ENCODE measurements at regions not wholly inside any gene's neighbourhood (a gene's known extent, or its start where the extent isn't known, plus 50 kb on each side); places are given as distances from the start of the nearest gene placed in this dataset.

DNA sequence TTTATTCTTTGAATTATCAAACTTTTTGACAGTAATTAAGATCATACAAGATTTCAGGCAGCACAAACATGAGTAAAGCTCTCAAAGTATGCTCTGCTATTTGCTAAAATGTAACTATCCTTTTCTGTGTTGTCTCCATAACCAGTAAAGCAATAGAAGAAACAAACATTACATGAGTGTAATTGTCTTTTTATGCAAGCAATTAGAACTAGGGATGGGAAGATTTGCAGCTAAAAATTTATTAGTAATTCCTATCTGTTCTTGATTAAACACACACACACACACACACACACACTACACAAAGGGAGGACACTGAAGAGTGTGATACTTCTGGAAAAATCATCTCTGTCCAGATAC is 512.9 kb downstream of the FAT4 start:
- Histone ChIP-seq H3K36me3 (ENCODE audit: control insufficient read depth in 3 of 3, insufficient read depth in 3 of 3, low read length in 3 of 3) (no peaks in the 10 kb centered on the region), H3K9ac (ENCODE audit: low read depth in 1 of 3, low read length in 3 of 3) (no peak overlapping the region), H3K4me3 (ENCODE audit: low read length in 3 of 3) (no peak overlapping the region), H3K27ac (ENCODE audit: low read depth, low read length) (no peak overlapping the region), H3K9me3 (ENCODE audit: control insufficient read depth in 3 of 3, low read length in 3 of 3) (no peaks in the 10 kb centered on the region), H3K27me3 (ENCODE audit: control insufficient read depth in 3 of 3, insufficient read depth in 3 of 3, low read length in 3 of 3) (no peaks in the 10 kb centered on the region), H3K4me1 (ENCODE audit: control insufficient read depth in 3 of 3, insufficient read depth in 3 of 3, low read length in 3 of 3) (no peaks in the 10 kb centered on the region)

GRCh38 chr4:125828346-125828745 is 513.6 kb downstream of the FAT4 start:
- Histone ChIP-seq H3K36me3 (ENCODE audit: control insufficient read depth in 3 of 3, insufficient read depth in 3 of 3, low read length in 3 of 3) (no peaks in the 10 kb centered on the region), H3K27me3 (ENCODE audit: control insufficient read depth in 3 of 3, insufficient read depth in 3 of 3, low read length in 3 of 3) (no peaks in the 10 kb centered on the region), H3K9me3 (ENCODE audit: control insufficient read depth in 3 of 3, low read length in 3 of 3) (no peaks in the 10 kb centered on the region), H3K4me3 (ENCODE audit: low read length in 3 of 3) (no peak overlapping the region), H3K27ac (ENCODE audit: low read depth, low read length) (no peak overlapping the region), H3K4me1 (ENCODE audit: control insufficient read depth in 3 of 3, insufficient read depth in 3 of 3, low read length in 3 of 3) (no peaks in the 10 kb centered on the region), H3K9ac (ENCODE audit: low read depth in 1 of 3, low read length in 3 of 3) (no peak overlapping the region)

- H3K36me3 ChIP-seq (ENCODE audit: control insufficient read depth in 3 of 3, insufficient read depth in 3 of 3, low read length in 3 of 3) = no peaks in the 10 kb centered on the region
- H3K27ac ChIP-seq (ENCODE audit: low read depth, low read length) = no peak overlapping the region
- no peaks in the 10 kb centered on the region for H3K27me3 ChIP-seq (ENCODE audit: control insufficient read depth in 3 of 3, insufficient read depth in 3 of 3, low read length in 3 of 3)
- no peak overlapping the region for H3K4me3 ChIP-seq (ENCODE audit: low read length in 3 of 3)
- H3K9ac ChIP-seq (ENCODE audit: low read depth in 1 of 3, low read length in 3 of 3) = no peak overlapping the region
- no peaks in the 10 kb centered on the region for H3K4me1 ChIP-seq (ENCODE audit: control insufficient read depth in 3 of 3, insufficient read depth in 3 of 3, low read length in 3 of 3)
- no peaks in the 10 kb centered on the region for H3K9me3 ChIP-seq (ENCODE audit: control insufficient read depth in 3 of 3, low read length in 3 of 3)
These were observed 517.4 kb downstream of the FAT4 start for GRCh38 chr4:125832161-125832560.

DNA sequence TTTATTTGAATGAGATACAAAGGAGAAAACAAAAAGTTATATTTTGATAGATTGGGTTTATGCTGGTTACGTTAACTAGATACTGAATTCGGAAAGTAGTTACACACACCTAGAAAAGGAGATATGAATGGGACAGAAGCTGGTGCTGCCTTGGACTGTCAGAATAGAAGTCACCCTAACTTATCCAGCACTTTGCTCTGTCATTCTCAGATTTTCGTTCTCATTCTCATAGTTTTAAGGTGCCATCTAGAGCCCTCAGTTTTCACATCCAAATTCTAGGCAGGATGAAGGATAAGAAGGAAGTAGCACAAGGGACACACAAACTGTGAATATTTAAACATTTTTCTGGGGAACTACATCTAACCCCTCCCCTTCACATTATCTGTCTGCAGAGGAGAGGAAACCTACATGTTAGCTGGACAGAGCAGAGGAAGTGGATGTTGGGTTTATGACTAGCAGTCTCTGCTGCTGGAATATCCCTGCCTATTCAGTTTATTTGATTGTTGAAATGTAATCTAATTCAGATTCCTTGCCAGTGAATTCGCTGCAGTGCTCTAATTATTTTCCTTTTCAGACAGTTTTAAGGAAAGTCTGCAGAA is 521.9 kb downstream of the FAT4 start:
- Histone ChIP-seq H3K4me1 (ENCODE audit: control insufficient read depth in 3 of 3, insufficient read depth in 3 of 3, low read length in 3 of 3) (no peaks in the 10 kb centered on the region), H3K9ac (ENCODE audit: low read depth in 1 of 3, low read length in 3 of 3) (no peak overlapping the region), H3K4me3 (ENCODE audit: low read length in 3 of 3) (no peak overlapping the region), H3K36me3 (ENCODE audit: control insufficient read depth in 3 of 3, insufficient read depth in 3 of 3, low read length in 3 of 3) (no peaks in the 10 kb centered on the region), H3K27me3 (ENCODE audit: control insufficient read depth in 3 of 3, insufficient read depth in 3 of 3, low read length in 3 of 3) (no peaks in the 10 kb centered on the region), H3K9me3 (ENCODE audit: control insufficient read depth in 3 of 3, low read length in 3 of 3) (no peaks in the 10 kb centered on the region), H3K27ac (ENCODE audit: low read depth, low read length) (no peak overlapping the region)

DNA sequence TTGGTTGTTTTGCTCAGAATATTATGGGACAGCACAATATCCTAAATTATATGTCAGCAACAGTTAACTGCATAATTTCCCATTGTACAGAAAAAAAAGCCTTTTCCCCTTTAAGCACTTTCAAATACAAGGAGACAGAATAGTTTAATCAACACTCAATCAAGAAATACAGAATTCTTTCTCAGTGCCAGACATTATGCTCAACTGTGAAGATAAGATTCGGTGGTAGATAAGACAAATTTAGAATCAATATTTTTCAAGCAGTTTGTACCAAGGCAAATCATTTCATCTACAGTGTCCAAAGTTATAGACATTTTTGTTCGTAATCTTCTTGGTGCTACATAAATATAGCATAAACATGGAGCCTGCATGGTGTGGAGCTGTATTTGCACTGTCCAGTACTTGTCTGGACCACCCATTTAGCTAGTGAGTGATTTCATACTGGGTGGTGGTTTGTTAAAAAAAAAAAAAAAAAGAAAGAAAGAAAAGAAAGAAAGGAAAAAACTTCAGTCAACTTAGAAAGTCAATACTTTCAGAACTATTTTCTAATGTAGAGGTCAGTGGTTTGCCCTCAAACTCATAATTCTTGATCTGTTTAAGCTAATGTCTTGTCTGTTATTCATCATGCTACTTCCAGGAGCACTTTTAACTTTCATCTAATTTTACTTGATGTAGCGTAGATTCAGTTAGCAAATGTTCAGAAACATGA is 522.9 kb downstream of the FAT4 start:
- Histone ChIP-seq H3K4me3 (ENCODE audit: low read length in 3 of 3) (no peak overlapping the region), H3K27me3 (ENCODE audit: control insufficient read depth in 3 of 3, insufficient read depth in 3 of 3, low read length in 3 of 3) (no peaks in the 10 kb centered on the region), H3K27ac (ENCODE audit: low read depth, low read length) (no peak overlapping the region), H3K4me1 (ENCODE audit: control insufficient read depth in 3 of 3, insufficient read depth in 3 of 3, low read length in 3 of 3) (no peaks in the 10 kb centered on the region), H3K36me3 (ENCODE audit: control insufficient read depth in 3 of 3, insufficient read depth in 3 of 3, low read length in 3 of 3) (no peaks in the 10 kb centered on the region), H3K9me3 (ENCODE audit: control insufficient read depth in 3 of 3, low read length in 3 of 3) (no peaks in the 10 kb centered on the region), H3K9ac (ENCODE audit: low read depth in 1 of 3, low read length in 3 of 3) (no peak overlapping the region)

DNA sequence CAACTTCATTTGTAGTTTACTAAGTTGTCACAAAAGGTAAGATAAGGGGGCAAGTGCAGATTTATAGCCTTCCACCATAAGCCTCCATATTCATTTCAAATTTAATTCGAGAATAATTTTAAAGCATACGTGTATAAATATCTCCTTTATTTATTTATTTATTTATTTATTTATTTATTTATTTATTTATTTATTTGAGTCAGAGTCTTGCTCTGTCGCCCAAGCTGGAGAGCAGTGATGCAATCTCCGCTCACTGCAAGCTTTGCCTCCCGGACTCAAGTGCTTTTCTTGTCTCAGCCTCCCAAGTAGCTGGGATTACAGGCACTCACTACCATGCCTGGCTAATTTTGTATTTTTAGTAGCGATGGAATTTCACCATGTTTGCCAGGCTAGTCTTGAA is 523.4 kb downstream of the FAT4 start:
- Histone ChIP-seq H3K27me3 (ENCODE audit: control insufficient read depth in 3 of 3, insufficient read depth in 3 of 3, low read length in 3 of 3) (no peaks in the 10 kb centered on the region), H3K4me1 (ENCODE audit: control insufficient read depth in 3 of 3, insufficient read depth in 3 of 3, low read length in 3 of 3) (no peaks in the 10 kb centered on the region), H3K36me3 (ENCODE audit: control insufficient read depth in 3 of 3, insufficient read depth in 3 of 3, low read length in 3 of 3) (no peaks in the 10 kb centered on the region), H3K9me3 (ENCODE audit: control insufficient read depth in 3 of 3, low read length in 3 of 3) (no peaks in the 10 kb centered on the region), H3K9ac (ENCODE audit: low read depth in 1 of 3, low read length in 3 of 3) (no peak overlapping the region), H3K27ac (ENCODE audit: low read depth, low read length) (no peak overlapping the region), H3K4me3 (ENCODE audit: low read length in 3 of 3) (no peak overlapping the region)

DNA sequence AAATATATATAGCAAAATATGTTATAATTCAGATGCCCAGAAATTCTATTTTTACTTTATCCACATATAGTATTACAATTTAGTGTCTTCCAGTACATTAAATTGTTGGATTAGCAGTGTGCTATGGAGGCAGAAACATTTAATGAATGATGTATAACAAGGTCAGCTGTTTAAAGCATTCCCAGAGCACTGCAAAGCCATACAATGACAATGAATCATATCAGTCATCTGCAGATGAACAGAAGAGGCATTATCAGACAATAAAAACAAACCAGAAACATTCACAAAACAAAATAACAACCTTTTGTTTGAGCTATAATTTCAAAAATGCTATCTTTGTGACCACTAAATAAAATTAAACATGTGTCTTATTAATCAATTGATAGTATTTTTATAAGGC is 524.2 kb downstream of the FAT4 start:
- H3K4me1 ChIP-seq (ENCODE audit: control insufficient read depth in 3 of 3, insufficient read depth in 3 of 3, low read length in 3 of 3) = no peaks in the 10 kb centered on the region
- H3K9me3 ChIP-seq (ENCODE audit: control insufficient read depth in 3 of 3, low read length in 3 of 3) = no peaks in the 10 kb centered on the region
- H3K9ac ChIP-seq (ENCODE audit: low read depth in 1 of 3, low read length in 3 of 3) = no peak overlapping the region

GRCh38 chr4:125843947-125844346 is 529.2 kb downstream of the FAT4 start:
- no peak overlapping the region for H3K27ac ChIP-seq (ENCODE audit: low read depth, low read length)
- no peaks in the 10 kb centered on the region for H3K9me3 ChIP-seq (ENCODE audit: control insufficient read depth in 3 of 3, low read length in 3 of 3)
- no peak overlapping the region for H3K9ac ChIP-seq (ENCODE audit: low read depth in 1 of 3, low read length in 3 of 3)
- H3K36me3 ChIP-seq (ENCODE audit: control insufficient read depth in 3 of 3, insufficient read depth in 3 of 3, low read length in 3 of 3) = no peaks in the 10 kb centered on the region
- H3K4me1 ChIP-seq (ENCODE audit: control insufficient read depth in 3 of 3, insufficient read depth in 3 of 3, low read length in 3 of 3) = no peaks in the 10 kb centered on the region
- H3K27me3 ChIP-seq (ENCODE audit: control insufficient read depth in 3 of 3, insufficient read depth in 3 of 3, low read length in 3 of 3) = no peaks in the 10 kb centered on the region
- H3K4me3 ChIP-seq (ENCODE audit: low read length in 3 of 3) = no peak overlapping the region

More for the DNA sequence above, 524.2 kb downstream of the FAT4 start:
- Histone ChIP-seq H3K27ac (ENCODE audit: low read depth, low read length) (no peak overlapping the region), H3K27me3 (ENCODE audit: control insufficient read depth in 3 of 3, insufficient read depth in 3 of 3, low read length in 3 of 3) (no peaks in the 10 kb centered on the region), H3K36me3 (ENCODE audit: control insufficient read depth in 3 of 3, insufficient read depth in 3 of 3, low read length in 3 of 3) (no peaks in the 10 kb centered on the region), H3K4me3 (ENCODE audit: low read length in 3 of 3) (no peak overlapping the region)

GRCh38 chr4:125847518-125847917 is 532.8 kb downstream of the FAT4 start:
- Histone ChIP-seq H3K27me3 (ENCODE audit: control insufficient read depth in 3 of 3, insufficient read depth in 3 of 3, low read length in 3 of 3) (no peaks in the 10 kb centered on the region), H3K36me3 (ENCODE audit: control insufficient read depth in 3 of 3, insufficient read depth in 3 of 3, low read length in 3 of 3) (no peaks in the 10 kb centered on the region), H3K9ac (ENCODE audit: low read depth in 1 of 3, low read length in 3 of 3) (no peak overlapping the region), H3K4me1 (ENCODE audit: control insufficient read depth in 3 of 3, insufficient read depth in 3 of 3, low read length in 3 of 3) (no peaks in the 10 kb centered on the region), H3K4me3 (ENCODE audit: low read length in 3 of 3) (no peak overlapping the region), H3K27ac (ENCODE audit: low read depth, low read length) (no peak overlapping the region), H3K9me3 (ENCODE audit: control insufficient read depth in 3 of 3, low read length in 3 of 3) (no peaks in the 10 kb centered on the region)

DNA sequence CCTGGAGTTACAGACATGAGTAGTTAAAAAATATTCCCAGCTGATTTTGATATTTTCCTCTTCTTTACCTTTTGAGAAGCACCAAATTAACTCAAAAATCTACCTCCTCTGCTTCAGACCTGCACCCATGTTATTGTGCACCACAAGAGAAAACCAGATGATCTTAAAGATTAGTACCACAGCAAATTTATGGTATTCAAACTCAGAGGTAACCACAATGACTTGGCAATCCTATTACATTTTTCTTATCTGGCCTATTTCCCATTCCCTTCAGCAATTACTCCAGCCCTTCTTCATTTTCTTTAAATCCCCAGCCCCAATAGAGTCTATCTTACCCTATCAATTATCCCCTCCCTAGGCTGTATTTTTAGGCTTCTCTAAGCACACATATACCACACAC is 535.1 kb downstream of the FAT4 start:
- no peak overlapping the region for H3K27ac ChIP-seq (ENCODE audit: low read depth, low read length)
- H3K9ac ChIP-seq (ENCODE audit: low read depth in 1 of 3, low read length in 3 of 3) = no peak overlapping the region
- no peaks in the 10 kb centered on the region for H3K9me3 ChIP-seq (ENCODE audit: control insufficient read depth in 3 of 3, low read length in 3 of 3)
- no peaks in the 10 kb centered on the region for H3K36me3 ChIP-seq (ENCODE audit: control insufficient read depth in 3 of 3, insufficient read depth in 3 of 3, low read length in 3 of 3)
- H3K27me3 ChIP-seq (ENCODE audit: control insufficient read depth in 3 of 3, insufficient read depth in 3 of 3, low read length in 3 of 3) = no peaks in the 10 kb centered on the region
- H3K4me1 ChIP-seq (ENCODE audit: control insufficient read depth in 3 of 3, insufficient read depth in 3 of 3, low read length in 3 of 3) = no peaks in the 10 kb centered on the region
- no peak overlapping the region for H3K4me3 ChIP-seq (ENCODE audit: low read length in 3 of 3)
